ENCODE measurements at regions not wholly inside any gene's neighbourhood (a gene's known extent, or its start where the extent isn't known, plus 50 kb on each side); places are given as distances from the start of the nearest gene placed in this dataset.
"Not testable (repeated sequence)": the region's sequence is repeated elsewhere in the genome, so short reads cannot be mapped to it uniquely, and the experiment has no call there.

DNA sequence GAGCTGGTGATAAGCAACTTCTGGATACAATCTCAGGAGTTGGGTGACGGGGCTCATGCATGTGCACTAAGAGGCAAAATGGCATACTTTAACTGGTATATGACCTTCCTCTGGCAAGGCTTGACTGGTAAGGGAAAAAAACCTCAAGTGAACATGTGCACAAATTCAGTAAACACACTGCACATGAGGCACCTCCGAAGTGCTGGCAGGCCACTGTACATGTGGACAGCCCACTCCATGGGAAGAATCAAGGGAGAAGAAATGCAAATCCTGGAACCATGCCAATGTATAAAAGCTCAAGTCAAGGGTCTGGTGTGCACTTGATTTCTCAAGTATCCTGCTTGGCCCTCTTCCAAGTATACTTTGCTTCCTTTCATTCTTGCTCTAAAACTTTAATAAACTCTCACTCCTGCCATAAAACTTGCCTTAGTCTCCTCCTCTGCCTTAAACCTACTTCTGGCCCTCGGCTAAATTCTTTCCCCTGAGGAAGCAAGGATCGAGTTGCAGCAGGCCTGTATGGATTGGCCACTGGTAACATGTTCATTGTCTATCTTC lies 167.2 kb downstream of the RAMP3 start:
- TF ChIP-seq, protein P1, sequence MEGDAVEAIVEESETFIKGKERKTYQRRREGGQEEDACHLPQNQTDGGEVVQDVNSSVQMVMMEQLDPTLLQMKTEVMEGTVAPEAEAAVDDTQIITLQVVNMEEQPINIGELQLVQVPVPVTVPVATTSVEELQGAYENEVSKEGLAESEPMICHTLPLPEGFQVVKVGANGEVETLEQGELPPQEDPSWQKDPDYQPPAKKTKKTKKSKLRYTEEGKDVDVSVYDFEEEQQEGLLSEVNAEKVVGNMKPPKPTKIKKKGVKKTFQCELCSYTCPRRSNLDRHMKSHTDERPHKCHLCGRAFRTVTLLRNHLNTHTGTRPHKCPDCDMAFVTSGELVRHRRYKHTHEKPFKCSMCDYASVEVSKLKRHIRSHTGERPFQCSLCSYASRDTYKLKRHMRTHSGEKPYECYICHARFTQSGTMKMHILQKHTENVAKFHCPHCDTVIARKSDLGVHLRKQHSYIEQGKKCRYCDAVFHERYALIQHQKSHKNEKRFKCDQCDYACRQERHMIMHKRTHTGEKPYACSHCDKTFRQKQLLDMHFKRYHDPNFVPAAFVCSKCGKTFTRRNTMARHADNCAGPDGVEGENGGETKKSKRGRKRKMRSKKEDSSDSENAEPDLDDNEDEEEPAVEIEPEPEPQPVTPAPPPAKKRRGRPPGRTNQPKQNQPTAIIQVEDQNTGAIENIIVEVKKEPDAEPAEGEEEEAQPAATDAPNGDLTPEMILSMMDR (IDR thresholded peaks at IDR 0.05; ENCODE audit: poor library complexity, severe bottlenecking): no peak
- H3K4me1 ChIP-seq (ENCODE audit: insufficient read depth, poor library complexity, severe bottlenecking): no peaks in the 10 kb centered on the region
- H3K36me3 ChIP-seq (ENCODE audit: low read depth): no peaks in the 10 kb centered on the region
- no peaks in the 10 kb centered on the region for H3K9me3 ChIP-seq (ENCODE audit: severe bottlenecking)
- no peak for ATAC-seq (ENCODE audit: low read depth)
- no peak overlapping the region for H3K4me3 ChIP-seq (ENCODE audit: severe bottlenecking)
- no peak overlapping the region for H3K27ac ChIP-seq (ENCODE audit: poor library complexity, severe bottlenecking)
- DNase-seq (ENCODE audit: low spot score): no peak
- H3K27me3 ChIP-seq (ENCODE audit: insufficient read depth, poor library complexity, severe bottlenecking): no peaks in the 10 kb centered on the region

DNA sequence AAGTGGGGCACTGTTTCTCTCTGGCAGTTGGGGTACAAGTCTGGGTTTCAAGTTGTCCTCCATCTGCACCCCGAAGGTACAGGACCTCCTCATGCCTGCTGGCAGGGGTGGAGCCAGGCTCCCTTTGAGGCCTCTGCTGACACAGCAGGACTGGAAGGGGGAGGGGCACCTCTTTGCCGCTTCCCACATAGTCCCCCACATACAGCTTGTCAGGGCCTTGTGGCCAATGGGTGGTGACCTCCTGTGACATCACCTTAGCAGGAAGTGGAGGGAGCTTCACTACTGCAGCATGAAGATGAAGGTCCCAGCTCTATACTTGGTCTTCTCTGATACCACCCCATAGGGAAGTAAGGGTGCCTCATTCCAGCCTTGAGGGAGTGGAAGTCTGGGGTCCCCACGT lies 167.8 kb downstream of the RAMP3 start:
- no peaks in the 10 kb centered on the region for H3K27me3 ChIP-seq (ENCODE audit: insufficient read depth, poor library complexity, severe bottlenecking)
- H3K4me1 ChIP-seq (ENCODE audit: insufficient read depth, poor library complexity, severe bottlenecking): no peaks in the 10 kb centered on the region
- H3K4me3 ChIP-seq (ENCODE audit: severe bottlenecking): no peak overlapping the region
- ATAC-seq (ENCODE audit: low read depth) (no peak), DNase-seq (ENCODE audit: low spot score) (no peak)
- TF ChIP-seq, protein P1 (IDR thresholded peaks at IDR 0.05; ENCODE audit: poor library complexity, severe bottlenecking): no peak
- no peak overlapping the region for H3K27ac ChIP-seq (ENCODE audit: poor library complexity, severe bottlenecking)
- H3K9me3 ChIP-seq (ENCODE audit: severe bottlenecking): no peaks in the 10 kb centered on the region
- H3K36me3 ChIP-seq (ENCODE audit: low read depth): no peaks in the 10 kb centered on the region

DNA sequence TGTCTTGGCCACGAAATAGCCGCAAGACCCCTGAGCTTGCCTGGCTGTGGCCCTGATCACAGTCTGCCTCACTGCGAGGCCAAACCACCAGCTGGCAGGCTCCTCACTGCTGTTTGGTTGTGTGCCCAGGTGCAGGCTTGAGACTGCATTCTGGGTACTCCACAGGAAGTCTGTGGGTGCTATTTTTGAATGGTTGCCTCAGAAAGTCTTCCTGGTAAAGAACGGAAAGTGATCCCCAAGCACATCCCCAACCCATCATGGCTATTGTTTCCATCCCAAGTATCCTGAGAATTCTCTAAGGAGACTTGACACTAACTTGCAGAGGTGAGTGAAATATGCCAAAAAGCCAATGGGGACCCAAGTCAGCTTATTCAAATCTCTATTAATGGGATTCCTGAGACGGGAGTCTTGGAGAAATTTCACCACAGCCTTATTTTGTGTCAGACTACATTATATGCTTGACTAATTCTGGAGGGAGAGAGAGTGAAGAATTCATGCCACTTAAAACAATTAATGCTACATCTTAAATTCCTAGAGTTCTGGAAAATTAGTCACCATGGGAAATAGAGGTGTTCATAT lies 170.9 kb downstream of the RAMP3 start:
- DNase-seq (ENCODE audit: low spot score): no peak
- TF ChIP-seq, protein P1 (IDR thresholded peaks at IDR 0.05; ENCODE audit: poor library complexity, severe bottlenecking): no peak

DNA sequence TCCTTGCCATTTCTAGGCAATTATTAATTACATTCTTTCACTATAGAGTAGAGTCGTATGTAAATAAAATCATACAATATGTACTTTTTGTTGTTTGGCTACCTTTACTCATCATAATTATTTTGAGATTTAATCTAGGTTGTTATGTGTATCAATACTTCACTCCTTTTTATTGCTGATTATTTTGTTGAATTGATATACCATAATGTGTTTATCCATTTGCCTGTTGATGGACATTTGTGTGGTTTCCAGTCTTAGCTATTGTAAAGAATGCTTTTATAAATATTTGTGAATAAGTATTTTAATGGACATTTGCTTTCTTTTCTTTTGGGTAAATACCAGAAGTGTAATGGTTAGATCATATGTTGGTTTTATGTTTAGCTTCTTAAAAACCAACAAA lies 174.0 kb downstream of the RAMP3 start:
- Histone ChIP-seq H3K36me3 (ENCODE audit: low read depth) (no peaks in the 10 kb centered on the region), H3K27ac (ENCODE audit: poor library complexity, severe bottlenecking) (no peak overlapping the region), H3K9me3 (ENCODE audit: severe bottlenecking) (no peaks in the 10 kb centered on the region), H3K27me3 (ENCODE audit: insufficient read depth, poor library complexity, severe bottlenecking) (peaks cover 8% of the 10 kb centered on the region), H3K4me1 (ENCODE audit: insufficient read depth, poor library complexity, severe bottlenecking) (no peaks in the 10 kb centered on the region), H3K4me3 (ENCODE audit: severe bottlenecking) (no peak overlapping the region)
- DNase-seq (ENCODE audit: low spot score) (no peak), ATAC-seq (ENCODE audit: low read depth) (no peak)
- TF ChIP-seq, protein P1 (IDR thresholded peaks at IDR 0.05; ENCODE audit: poor library complexity, severe bottlenecking): no peak

More for the DNA sequence above, 170.9 kb downstream of the RAMP3 start:
- Histone ChIP-seq H3K4me1 (ENCODE audit: insufficient read depth, poor library complexity, severe bottlenecking) (no peaks in the 10 kb centered on the region), H3K27me3 (ENCODE audit: insufficient read depth, poor library complexity, severe bottlenecking) (no peaks in the 10 kb centered on the region), H3K9me3 (ENCODE audit: severe bottlenecking) (no peaks in the 10 kb centered on the region), H3K27ac (ENCODE audit: poor library complexity, severe bottlenecking) (no peak overlapping the region), H3K36me3 (ENCODE audit: low read depth) (no peaks in the 10 kb centered on the region), H3K4me3 (ENCODE audit: severe bottlenecking) (no peak overlapping the region)
- ATAC-seq (ENCODE audit: low read depth): no peak

DNA sequence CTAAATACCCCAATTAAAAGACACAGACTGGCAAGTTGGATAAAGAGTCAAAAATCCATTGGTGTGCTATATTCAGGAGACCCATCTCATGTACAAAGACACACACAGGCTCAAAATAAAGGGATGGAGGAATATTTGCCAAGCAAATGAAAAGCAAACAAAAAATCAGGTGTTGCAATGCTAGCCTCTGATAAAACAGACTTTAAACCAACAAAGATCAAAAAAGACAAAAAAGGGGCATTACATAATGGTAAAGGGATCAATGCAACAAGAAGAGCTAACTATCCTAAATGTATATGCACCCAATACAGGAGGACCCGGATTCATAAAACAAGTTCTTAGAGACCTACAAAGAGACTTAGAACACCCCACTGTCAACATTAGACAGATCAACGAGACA lies 177.4 kb downstream of the RAMP3 start:
- ATAC-seq (ENCODE audit: low read depth); H3K4me1 ChIP-seq (ENCODE audit: insufficient read depth, poor library complexity, severe bottlenecking); H3K9me3 ChIP-seq (ENCODE audit: severe bottlenecking): not testable (repeated sequence)

More for the DNA sequence above, 177.4 kb downstream of the RAMP3 start:
- peaks cover 13% of the 10 kb centered on the region for H3K27me3 ChIP-seq (ENCODE audit: insufficient read depth, poor library complexity, severe bottlenecking)
- not testable (repeated sequence) for H3K36me3 ChIP-seq (ENCODE audit: low read depth); H3K27ac ChIP-seq (ENCODE audit: poor library complexity, severe bottlenecking); H3K4me3 ChIP-seq (ENCODE audit: severe bottlenecking); DNase-seq (ENCODE audit: low spot score)

Data from RWPE2 (cell line).